HG02938 (cell line): ENCODE measurements at regions not wholly inside any gene's neighbourhood (a gene's known extent, or its start where the extent isn't known, plus 50 kb on each side); places are given as distances from the start of the nearest gene placed in this dataset.

ENCODE experiments used
- ATAC-seq: cut with Tn5 transposase; IDR thresholded peaks from one replicate; pipeline ENCODE4 v1.9.1; 2021; ENCODE audit warnings: mild to moderate bottlenecking, moderate library complexity; ENCODE audit not compliant: unreplicated experiment

- no peak for ATAC-seq
Measured at GRCh38 chr6:16857969-16858592, 96.8 kb upstream of the ATXN1 start.

DNA sequence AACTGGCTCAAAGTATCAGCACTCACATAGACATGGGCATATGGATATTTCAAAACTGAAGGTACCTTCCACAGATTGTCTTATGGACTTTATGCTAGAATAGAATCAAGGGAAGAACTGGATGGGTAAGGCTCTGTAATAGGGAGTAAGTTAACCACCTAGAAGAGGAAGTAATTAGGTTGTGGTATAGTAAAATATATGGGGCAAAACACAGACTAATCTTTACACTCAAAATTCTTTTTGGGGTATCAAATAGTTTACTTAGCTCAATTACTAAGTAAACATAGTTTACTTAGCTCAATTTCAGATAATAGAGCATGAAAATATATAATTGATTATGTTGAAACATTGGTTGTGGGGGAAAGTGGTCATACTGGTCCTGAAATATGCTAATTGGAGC lies 94.2 kb upstream of the ATXN1 start:
- ATAC-seq, result peak; percentile 50

DNA sequence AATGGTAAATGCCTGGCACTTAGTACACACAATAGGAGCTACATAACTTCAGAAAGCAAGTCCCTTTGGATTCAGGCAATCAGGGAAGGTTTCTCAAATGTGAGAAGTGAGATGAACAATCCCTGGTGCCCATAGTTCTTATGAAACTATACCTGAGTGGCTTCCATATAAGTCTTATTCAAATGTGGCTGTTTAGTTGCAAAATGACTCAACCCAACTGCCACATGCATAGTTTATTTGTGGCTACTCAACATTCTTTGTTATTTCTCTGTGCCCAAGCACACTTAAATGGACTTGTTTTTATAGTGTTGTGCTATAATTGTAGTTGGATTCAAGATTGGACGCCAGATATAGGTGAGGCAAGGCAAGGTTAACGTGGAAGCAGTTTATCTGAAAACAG lies 93.7 kb upstream of the ATXN1 start:
- peak; percentile 89 for ATAC-seq

DNA sequence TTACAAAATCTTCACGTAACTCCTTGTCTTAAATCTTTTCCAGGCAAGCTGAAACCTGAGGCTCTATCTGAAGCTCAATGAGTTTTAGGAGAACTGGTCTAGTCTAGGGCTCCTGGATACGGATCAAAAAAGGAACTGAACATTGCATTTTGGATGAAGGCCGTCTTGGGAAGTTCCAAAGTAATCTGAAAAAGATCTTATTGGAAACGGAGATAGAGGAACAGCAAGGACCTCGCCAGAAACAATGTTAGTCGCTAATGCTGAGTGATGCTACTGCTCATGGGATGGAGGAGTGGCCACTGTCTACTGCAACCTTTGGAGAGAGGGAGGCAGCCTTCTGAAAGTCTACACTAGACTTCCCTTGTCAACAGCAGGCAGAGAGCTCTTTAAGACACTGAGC lies 91.4 kb upstream of the ATXN1 start:
- no peak for ATAC-seq

GRCh38 chr6:16851758-16852157 lies 90.5 kb upstream of the ATXN1 start:
- ATAC-seq, result no peak

DNA sequence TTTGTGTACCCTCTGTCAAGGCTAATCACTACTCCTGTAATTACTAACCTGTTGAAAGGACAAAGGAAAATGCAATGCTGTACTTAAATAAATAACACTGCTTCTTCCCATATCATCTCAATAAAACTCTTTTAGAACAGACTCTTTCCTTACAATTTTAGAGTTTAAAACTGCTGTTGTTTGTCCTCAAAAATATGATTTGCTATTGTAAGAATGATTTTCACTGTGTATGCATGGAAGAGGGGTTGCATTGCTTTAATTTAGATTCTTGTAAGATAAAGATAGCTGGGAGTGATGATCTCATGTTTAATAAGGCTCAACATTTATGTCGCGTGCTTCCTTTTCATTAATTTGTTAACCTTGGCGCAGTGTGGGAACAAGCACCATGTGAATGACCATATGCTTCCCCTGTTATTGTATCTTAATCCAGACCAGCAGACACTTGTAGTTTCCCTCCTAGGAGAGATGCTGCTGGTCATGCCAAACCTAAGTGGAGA lies 89.8 kb upstream of the ATXN1 start:
- ATAC-seq, result no peak

DNA sequence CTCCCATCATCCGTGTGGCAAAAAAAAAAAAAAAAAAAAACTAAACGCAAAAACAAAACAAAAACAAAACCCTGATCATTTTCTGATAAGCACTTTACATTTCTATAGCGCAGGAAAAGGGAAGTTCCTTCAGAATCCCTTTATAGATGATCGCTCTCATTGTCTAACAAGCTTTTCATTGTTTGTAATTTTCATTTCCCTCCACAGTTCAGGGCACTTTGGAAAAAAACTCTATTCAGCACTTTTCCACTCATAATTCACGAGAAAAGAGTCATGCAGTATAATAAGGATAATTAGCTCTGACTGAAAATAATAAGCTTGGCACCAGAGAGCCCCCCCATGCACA lies 89.4 kb upstream of the ATXN1 start:
- no peak for ATAC-seq

- no peak for ATAC-seq
Measured at GRCh38 chr6:16849988-16850680, 88.9 kb upstream of the ATXN1 start.

DNA sequence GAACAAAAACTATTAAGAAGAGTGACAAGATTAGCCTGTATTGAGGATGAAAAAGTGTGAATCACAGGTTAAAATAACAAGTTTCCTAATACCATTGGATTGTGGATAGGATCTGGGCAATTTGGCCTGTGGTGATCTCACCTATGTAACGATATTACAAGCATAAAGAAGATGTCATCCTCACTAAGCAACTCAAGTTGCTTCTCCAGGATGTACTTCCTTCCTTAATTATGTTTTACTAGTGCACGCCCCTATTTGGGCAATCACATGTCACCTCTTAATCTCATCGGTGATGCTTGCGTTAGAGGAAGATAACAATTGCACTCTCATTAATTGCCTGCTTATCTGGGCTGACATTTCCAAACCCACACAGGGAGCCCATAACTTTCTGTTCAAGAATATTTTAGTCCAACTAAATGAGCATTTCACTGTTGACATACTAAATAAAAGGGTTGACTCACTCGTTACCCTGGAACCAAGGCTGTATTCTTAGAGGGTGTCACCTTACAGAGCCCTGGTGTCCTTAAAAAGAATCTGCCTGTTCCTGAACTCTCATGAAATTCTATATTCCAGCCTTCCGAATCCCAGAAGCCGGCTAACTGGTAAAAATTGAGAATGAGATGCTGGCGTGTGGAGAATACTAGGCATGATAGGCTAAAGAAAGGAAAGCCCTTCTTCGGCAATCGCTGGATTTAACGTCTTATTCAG lies 88.2 kb upstream of the ATXN1 start:
- no peak for ATAC-seq

DNA sequence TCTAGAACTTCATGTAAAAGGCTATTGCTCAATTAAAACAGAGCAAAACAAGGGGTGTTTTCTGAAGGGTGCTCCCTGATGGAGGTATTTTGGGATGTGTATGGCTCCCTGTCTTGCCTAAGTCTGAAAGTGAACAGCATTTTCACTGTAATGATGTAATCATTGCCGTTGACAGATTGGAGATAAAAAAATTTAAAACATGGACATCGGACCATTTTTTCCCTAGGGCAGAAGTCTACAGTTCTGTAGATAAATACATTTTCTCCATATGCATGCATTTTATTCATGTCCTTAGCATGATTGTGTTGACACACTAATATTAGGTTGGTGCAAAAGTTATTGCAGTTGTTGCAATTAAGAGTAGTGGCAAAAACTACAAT lies 85.1 kb upstream of the ATXN1 start:
- no peak for ATAC-seq

GRCh38 chr6:16844183-16844582 lies 82.9 kb upstream of the ATXN1 start:
- no peak for ATAC-seq

GRCh38 chr6:16842676-16843075 lies 81.4 kb upstream of the ATXN1 start:
- no peak for ATAC-seq

GRCh38 chr6:16841241-16841640 lies 80.0 kb upstream of the ATXN1 start:
- no peak for ATAC-seq

- ATAC-seq, result peak; percentile 46
Measured at GRCh38 chr6:16840725-16841124, 79.5 kb upstream of the ATXN1 start.

DNA sequence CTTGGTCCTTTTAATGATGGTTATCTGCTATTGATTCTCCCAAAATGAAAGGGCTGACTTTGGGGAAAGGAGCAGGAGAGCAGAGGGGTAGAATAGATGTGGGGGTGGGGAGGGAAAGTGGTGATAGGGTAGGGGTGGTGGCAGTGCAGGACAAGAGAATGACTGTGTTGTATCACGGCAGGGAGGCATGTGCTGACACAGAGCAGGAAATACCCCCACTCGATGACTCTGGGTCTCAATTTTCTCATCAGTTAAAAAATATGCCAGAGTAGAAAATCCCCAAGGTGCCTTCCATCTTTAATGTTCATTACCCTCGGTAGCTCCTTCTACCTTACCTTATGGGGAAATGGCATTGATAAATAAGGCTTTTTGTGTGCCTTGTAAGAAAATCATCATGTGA lies 79.0 kb upstream of the ATXN1 start:
- no peak for ATAC-seq

DNA sequence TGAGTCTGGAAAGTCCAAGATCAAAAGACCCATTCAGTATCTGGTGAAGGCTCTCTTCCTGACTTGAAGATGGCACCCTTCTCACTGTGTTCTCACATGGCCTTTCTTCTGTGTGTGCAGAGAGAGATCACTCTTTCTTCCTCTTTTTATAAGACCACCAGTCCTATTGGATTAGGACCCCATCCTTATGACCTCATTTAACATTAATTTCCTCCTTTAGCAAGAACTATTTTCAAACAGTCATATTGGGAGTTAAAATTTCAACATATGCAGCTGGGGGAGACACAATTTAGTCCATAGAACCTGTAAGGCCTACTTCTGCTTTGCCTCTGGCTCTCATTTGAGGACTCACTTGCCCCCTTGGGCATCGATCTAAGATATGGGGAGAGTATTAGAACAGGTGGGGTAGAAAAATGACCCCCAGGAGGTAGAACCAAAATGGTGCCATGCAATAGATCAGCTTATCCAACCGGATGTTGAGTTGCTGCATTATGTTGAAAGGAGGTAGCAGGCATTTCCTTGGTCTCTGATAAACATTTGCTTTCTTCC lies 78.4 kb upstream of the ATXN1 start:
- no peak for ATAC-seq

- no peak for ATAC-seq
Measured at GRCh38 chr6:16837217-16837972, 76.1 kb upstream of the ATXN1 start.

GRCh38 chr6:16836144-16836981 lies 75.1 kb upstream of the ATXN1 start:
- ATAC-seq, result peak; percentile 87

DNA sequence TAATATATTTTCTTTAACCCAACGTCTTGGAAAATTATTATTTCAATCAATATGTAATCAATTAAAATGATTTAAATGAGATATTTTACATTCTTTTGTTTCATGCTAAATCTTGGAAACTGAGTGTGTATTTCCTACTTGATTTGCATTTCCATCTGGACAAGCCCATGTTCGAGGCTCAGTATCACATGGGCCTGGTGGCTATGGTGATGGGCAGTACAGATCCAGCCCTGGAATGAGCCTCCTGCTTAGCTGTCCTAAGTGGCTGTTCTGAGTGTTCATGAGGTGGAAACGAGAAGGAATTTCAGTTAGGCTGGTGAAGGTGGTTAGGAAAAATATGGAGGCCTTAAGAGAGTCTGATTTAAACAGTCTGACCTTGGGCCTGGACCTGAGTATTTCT lies 73.0 kb upstream of the ATXN1 start:
- no peak for ATAC-seq

- no peak for ATAC-seq
Measured at GRCh38 chr6:16832721-16833120, 71.5 kb upstream of the ATXN1 start.
